WERI-Rb-1 (cell line): ENCODE measurements at regions not wholly inside any gene's neighbourhood (a gene's known extent, or its start where the extent isn't known, plus 50 kb on each side); places are given as distances from the start of the nearest gene placed in this dataset.
"Not testable (repeated sequence)": the region's sequence is repeated elsewhere in the genome, so short reads cannot be mapped to it uniquely, and the experiment has no call there.

ENCODE experiments used
- DNase-seq: peaks from one replicate; pipeline ENCODE4 v3.0.0-alpha.2; 2020
- H3K27ac ChIP-seq: fragments of 250-450 bp; sonication (Bioruptor Pico); 2 replicates; pipeline ENCODE4 v1.5.1; 2020; ENCODE audit warnings: mild to moderate bottlenecking, moderate library complexity
- H3K27me3 ChIP-seq: fragments of 250-450 bp; sonication (Bioruptor Pico); 2 replicates; pipeline ENCODE4 v1.5.1; 2021; ENCODE audit warnings: mild to moderate bottlenecking, low read depth, moderate library complexity; ENCODE audit not compliant: insufficient read depth, severe bottlenecking
- H3K36me3 ChIP-seq: fragments of 250-450 bp; sonication (Bioruptor Pico); 2 replicates; pipeline ENCODE4 v1.5.1; 2020; ENCODE audit warnings: mild to moderate bottlenecking, moderate library complexity
- H3K4me3 ChIP-seq: 2 replicates; pipeline ENCODE4 v1.5.1; 2011; ENCODE audit warnings: low read depth, mild to moderate bottlenecking, control low read depth, low read length
- H3K9me3 ChIP-seq: fragments of 250-450 bp; sonication (Bioruptor Pico); 2 replicates; pipeline ENCODE4 v1.5.1; 2021; ENCODE audit warnings: mild to moderate bottlenecking, moderate library complexity; ENCODE audit not compliant: severe bottlenecking
- TF ChIP-seq, protein P1 (sequence below): IDR thresholded peaks from 2 replicates; pipeline ENCODE4 v1.5.1; 2011; ENCODE audit warnings: low read depth, mild to moderate bottlenecking, control low read depth, inconsistent platforms, low read length

- no peak overlapping the region for H3K27ac ChIP-seq
- H3K9me3 ChIP-seq: no peaks in the 10 kb centered on the region
- TF ChIP-seq, protein P1, sequence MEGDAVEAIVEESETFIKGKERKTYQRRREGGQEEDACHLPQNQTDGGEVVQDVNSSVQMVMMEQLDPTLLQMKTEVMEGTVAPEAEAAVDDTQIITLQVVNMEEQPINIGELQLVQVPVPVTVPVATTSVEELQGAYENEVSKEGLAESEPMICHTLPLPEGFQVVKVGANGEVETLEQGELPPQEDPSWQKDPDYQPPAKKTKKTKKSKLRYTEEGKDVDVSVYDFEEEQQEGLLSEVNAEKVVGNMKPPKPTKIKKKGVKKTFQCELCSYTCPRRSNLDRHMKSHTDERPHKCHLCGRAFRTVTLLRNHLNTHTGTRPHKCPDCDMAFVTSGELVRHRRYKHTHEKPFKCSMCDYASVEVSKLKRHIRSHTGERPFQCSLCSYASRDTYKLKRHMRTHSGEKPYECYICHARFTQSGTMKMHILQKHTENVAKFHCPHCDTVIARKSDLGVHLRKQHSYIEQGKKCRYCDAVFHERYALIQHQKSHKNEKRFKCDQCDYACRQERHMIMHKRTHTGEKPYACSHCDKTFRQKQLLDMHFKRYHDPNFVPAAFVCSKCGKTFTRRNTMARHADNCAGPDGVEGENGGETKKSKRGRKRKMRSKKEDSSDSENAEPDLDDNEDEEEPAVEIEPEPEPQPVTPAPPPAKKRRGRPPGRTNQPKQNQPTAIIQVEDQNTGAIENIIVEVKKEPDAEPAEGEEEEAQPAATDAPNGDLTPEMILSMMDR: no peak
- no peak for DNase-seq
- no peak overlapping the region for H3K4me3 ChIP-seq
- H3K27me3 ChIP-seq: no peaks in the 10 kb centered on the region
- H3K36me3 ChIP-seq: no peaks in the 10 kb centered on the region
These were observed 127.8 kb downstream of the SLC38A4 start for GRCh38 chr12:46698003-46698402.

DNA sequence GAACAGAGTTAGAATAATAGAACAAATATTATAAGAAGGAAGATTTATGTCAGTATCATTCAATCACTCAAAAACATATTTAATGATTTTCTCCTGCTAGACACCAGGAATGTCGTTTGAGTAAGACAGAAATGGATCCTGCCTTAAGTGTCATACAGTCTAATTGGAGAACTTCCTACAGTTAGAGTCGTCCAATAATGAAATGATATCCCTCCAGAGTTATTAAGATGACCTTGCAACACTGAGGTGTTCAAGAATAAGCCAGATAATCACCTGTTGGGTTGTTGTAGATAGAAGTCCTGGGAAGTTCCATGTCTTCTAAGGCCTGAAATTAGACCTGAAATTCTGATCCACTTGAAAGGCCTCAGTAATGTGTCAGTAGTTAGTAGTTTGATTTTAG lies 132.3 kb downstream of the SLC38A4 start:
- no peak for DNase-seq
- no peaks in the 10 kb centered on the region for H3K36me3 ChIP-seq
- H3K27me3 ChIP-seq: no peaks in the 10 kb centered on the region
- no peak overlapping the region for H3K27ac ChIP-seq
- TF ChIP-seq, protein P1: no peak
- no peaks in the 10 kb centered on the region for H3K9me3 ChIP-seq
- no peak overlapping the region for H3K4me3 ChIP-seq

DNA sequence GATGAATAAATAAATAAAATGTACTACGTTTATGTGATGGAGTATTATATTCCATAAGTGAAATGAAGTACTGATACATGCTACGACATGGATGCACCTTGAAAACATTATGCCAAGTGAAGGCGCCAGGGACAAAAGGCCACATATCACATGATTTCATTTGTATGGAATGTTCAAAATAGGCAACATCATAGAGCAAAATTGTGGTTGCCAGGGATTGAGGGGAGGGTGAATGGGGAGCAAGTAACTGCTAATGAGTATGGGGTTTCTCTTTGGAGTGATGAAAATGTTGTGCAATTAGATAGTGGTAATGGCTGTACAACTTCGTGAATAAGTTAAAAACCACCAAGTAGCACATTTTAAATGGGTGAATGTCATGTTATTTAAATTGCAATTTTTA lies 132.8 kb downstream of the SLC38A4 start:
- Histone ChIP-seq H3K4me3 (no peak overlapping the region), H3K9me3 (no peaks in the 10 kb centered on the region), H3K27me3 (no peaks in the 10 kb centered on the region), H3K36me3 (no peaks in the 10 kb centered on the region), H3K27ac (no peak overlapping the region)
- TF ChIP-seq, protein P1: no peak
- DNase-seq: no peak

GRCh38 chr12:46692606-46693005 lies 133.2 kb downstream of the SLC38A4 start:
- H3K27me3 ChIP-seq: no peaks in the 10 kb centered on the region
- no peaks in the 10 kb centered on the region for H3K9me3 ChIP-seq
- H3K4me3 ChIP-seq: no peak overlapping the region
- TF ChIP-seq, protein P1: no peak
- H3K36me3 ChIP-seq: no peaks in the 10 kb centered on the region
- no peak for DNase-seq
- no peak overlapping the region for H3K27ac ChIP-seq

DNA sequence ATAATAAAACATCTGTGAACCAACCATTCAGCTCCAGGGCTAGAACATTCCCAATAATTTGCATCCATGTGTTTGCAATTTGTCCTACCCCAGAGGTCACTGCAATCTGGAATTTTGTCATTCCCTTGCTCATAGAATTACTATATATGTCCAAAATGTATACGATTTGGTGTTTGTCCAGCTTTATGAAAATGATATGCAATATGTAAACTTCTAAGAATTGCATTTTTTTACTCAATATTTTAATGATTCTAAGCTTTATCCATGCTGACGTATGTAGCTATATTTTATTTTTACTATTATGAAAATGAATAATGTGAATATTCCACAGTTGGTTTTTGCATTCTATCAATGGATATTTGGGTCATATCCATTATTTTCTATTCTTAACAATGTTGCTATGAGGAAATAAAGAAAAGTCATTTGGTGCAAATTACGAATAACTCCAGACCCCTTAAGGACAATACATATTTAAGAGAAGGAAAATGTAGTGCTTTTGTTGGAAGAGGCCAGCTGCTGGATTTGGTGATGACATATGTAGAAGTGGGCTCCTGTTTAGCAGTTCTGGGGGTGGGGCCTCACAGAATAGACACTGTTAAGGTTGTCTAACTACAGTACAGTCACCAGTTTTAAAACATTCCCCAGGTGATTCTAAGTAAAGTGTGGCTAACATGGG lies 139.4 kb downstream of the SLC38A4 start:
- no peak for DNase-seq
- TF ChIP-seq, protein P1: no peak
- Histone ChIP-seq H3K27ac (no peak overlapping the region), H3K9me3 (peaks cover 5% of the 10 kb centered on the region), H3K4me3 (no peak overlapping the region), H3K27me3 (no peaks in the 10 kb centered on the region), H3K36me3 (no peaks in the 10 kb centered on the region)

DNA sequence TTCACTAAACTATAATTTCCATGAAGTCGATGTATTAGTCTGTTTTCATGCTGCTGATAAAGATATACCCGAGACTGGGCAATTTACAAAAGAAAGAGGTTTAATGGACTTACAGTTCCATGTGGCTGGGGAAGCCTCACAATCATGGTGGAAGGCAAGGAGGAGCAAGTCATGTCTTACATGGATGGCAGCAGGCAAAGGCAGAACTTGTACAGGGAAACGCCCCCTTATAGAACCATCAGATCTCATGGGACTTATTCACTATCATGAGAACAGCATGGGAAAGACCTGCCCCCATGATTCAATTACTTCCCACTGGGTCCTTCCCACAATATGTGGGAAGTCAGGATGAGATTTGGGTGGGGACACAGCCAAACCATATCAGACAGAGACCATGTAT lies 141.6 kb downstream of the SLC38A4 start:
- not testable (repeated sequence) for H3K4me3 ChIP-seq, H3K36me3 ChIP-seq, DNase-seq, H3K27ac ChIP-seq, H3K27me3 ChIP-seq, H3K9me3 ChIP-seq
